CD4-positive, alpha-beta T cell treated with Interleukin-1 beta for 1 hour (primary cell): ENCODE measurements at regions not wholly inside any gene's neighbourhood (a gene's known extent, or its start where the extent isn't known, plus 50 kb on each side); places are given as distances from the start of the nearest gene placed in this dataset.

ENCODE experiments used
- DNase-seq, 2 donors: peaks; one replicate each; pipeline ENCODE4 v3.0.0-alpha.2; 2020 to 2022

DNA sequence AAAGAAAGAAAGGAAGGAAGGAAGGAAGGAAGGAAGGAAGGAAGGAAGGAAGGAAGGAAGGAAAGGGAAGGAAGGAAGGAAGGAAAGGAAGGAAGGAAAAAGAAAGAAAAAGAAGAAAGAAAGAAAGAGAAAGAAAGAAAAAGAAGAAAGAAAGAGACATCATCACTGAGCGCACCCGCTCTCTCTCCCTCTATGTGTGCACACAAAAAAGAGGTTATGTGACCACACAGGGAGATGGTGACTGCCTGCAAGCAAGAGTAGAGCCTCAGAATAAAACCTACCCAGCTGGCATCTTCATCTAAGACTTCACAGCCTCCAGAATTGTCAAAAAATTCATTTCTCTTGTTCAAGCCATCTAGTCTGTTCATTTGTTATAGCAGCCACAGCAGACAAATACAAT, 1307.4 kb upstream of the ACVR2A start:
- DNase-seq, result no peak

DNA sequence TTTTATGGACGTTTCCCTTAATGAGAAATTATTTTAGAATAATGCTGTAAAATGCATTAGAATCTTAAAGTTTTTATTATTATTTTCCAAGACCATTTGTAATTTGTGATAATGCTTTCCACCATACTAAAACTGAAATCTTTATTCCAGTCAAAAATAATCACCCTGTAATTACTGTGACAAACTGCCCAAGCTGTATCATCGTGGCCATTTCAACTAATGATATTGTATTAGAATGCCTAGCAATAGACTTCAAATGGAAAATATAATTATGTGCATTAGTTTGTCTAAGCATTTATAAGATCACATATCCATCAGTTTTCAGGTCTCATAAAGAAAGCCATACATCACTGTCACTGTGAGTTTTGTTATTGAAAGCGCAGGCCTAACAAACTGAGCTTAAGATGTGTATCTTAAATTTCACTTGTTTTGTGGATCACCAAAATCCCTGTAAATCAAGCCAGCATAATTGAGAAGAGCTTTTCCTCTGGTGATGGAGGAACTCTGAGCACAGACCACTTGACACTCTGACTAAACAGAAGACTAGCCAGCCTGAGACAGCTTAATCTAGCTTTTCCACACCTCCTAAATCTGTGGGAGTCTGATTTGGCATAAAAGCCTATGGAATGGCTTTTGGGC, 1312.2 kb upstream of the ACVR2A start:
- no peak for DNase-seq

DNA sequence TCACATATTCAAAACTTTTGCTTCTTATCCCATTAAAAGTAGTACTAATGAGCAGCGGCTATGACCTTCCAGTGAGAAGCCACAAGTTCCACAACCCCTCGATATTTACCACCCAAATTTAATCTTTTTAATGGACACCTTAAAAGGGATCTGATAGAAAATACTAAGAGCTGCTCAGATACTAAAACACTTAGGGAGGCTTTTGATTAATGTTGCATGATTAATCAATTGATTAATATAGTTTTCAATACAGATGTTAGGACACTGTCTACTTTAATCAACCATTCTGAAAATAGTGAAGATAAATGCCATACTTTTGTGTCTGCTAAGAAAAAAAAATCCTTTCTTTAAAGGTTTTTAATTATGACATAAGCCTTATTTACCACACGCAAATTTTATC, 1312.8 kb upstream of the ACVR2A start:
- DNase-seq, result no peak

DNA sequence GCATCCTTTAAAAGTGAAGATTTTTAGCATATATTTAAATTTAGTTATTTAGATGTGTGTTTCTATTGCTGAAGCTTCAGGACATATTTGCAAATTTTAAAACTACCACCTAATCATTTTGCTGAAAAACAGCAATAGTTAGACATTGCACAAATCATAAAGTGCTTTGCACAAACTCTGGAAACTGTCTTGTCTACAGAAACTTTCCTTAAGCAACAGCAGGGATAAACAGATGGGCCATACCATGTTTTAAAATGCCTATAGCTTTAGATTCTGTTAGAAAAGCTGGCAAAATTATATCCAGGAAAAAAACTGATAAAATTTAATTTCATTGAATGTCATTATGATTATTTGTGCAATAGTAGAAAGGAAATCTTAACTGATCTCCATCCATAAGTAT, 1313.9 kb upstream of the ACVR2A start:
- DNase-seq, result no peak

DNA sequence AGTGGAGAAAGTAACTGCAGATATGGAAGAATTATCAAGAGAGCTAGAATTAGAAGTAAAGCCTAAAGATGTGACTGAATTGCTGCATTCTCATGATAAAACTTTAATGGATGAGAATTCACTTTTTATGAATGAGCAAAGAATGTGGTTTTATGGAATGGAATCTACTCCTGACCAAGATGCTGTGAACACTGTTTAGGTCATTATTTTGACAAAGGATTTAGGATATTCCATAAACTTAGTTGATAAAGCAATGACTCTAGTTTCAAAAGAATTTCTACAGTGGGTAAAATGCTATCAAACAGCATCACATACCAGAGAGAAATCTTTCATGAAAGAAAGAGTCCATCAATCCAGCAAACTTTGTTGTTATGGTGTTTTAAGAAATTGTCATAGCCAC, 1317.7 kb upstream of the ACVR2A start:
- DNase-seq, result no peak

DNA sequence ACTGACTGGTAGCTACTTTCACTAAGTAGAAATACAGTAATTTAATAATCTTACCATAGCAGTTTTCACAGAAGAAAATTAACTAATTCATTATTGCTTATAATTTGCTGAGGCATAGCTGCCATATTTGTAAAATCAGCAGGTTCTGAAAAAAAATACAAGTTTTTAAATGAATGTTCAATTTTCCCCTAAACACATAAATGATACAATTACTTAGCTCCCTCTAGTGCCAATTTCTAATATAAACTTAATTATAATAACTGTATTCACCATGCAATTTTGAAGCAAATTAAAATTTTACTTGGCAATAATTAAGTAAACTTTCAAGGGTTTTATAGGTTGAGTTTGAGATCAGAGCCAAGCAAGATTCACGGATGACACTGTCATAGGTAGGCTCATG, 1321.6 kb upstream of the ACVR2A start:
- no peak for DNase-seq

DNA sequence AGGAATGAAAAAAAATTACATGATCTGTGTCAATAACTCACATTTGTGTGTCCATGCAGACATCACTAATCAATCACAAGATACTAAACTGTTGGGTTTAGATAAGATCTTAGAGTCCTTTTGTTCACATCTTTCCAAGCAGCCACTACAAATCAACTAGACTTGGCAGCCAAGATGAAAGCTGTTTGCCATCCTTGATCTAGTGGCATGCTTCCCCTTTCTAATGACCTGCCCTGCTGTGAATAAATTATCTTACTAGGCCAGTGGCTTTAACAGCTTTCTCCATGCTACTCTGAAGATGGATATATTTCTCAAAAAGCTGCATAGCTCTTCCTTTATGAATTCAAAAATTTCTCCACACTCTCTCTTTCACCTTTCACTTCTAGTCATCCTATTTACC, 1338.0 kb upstream of the ACVR2A start:
- DNase-seq, result no peak

DNA sequence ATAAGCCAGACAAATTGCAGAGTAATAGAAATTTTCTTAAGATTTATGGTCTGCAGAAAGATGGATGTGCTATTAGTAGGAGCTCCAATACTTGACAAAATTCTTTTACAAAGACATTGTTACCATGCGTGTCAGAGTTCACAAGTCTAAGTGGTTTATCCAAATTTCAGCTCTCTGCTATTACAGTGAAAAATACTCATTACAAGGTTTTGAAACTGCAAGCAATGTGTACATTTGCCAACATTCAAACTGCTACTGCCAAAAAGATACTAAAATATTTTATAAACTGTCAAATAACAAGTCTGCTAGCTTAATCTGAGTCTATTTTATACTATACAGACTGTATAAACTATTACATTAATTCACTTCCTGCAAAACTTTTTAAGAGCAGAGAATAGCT, 1341.5 kb upstream of the ACVR2A start:
- DNase-seq, result no peak

DNA sequence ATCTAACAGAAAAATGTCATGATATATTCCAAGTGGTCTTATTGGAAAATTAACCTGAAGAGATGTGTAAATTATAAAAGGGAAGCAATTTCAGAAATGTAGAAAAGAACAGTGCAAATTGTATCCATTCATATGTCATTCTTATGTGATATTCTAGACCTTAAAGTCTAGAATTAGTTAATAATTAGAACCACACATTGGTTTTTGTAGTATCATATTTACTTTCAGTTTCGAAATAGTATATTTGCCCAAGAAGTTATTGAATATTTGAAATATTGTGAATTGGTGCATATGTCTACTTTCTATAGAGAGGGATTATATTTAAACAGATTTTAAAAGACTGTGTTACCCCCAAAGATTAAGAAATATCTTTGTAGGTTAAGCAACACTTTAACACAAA, 1348.6 kb upstream of the ACVR2A start:
- DNase-seq, result no peak

DNA sequence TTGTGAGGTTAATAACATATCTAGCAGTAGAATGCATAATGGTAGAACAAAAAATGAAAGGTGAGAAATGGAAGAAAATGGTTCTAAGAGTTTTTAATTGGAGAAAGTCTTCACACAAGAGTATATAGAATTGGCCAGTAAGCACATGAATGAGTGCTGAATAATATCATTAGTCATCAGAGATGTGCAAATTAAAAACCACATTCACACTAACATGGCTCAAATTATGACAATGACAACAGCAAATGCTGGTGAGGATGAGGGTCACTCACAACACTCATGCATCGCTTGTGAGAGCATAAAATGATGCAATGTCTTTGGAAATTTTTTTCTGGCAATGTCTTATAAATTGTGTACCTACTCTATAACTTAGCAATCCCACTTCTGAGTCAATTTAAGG, 1355.4 kb upstream of the ACVR2A start:
- no peak for DNase-seq

DNA sequence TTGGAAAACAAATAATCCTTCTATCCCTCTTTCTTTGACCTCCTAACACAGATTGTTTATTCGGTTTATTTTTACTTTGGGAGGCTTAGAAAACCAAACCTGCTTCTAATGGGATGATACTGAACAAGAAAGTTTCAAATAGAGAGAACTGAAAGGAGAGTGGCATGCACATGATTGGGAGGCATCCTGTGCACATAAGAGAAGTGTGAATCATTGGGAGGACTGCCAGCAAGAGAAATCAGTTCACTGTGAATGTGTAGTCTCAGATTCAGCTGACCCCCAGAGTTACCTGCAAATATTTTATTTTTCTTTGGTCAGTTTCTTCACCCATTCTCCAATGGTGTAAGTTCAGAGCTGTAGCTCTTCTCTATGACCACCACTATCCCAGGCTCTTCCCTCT, 1363.2 kb upstream of the ACVR2A start:
- no peak for DNase-seq

DNA sequence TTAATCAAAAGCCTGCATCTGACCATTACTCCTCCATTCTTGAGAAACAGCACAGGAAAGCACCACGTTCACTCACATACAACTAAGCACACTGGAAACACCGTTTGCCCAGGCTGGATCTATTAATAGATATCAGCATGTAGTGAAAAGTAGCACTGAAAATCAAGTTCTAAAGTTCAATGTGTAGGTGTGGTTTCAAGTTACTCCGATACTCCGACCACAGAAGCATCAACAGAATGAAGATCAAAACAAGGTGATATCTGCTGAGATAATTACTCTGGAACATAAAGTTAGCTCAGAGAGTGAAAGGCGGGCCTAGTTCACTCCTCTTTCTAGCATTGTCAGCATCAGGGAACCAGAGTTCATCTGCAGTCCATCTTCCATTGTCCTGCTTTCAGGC, 1367.4 kb upstream of the ACVR2A start:
- no peak for DNase-seq

DNA sequence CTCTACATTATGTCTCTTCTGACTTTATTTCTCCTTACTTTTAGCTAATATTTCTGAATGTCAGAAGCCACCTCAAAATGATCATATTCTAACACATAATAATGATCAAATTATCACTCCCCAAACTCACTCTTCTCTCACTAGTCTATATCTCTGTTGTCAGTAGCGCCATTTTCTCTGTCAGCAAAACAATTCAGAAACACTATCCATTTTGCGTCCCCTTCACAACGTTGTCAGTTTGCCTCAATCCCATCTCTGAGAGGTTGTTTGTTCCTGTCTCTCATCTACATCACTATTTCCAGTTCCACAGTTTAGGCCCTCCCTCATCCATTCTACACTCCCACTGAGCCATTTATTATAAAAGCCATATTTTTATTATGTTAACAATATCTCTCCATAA, 1376.3 kb upstream of the ACVR2A start:
- DNase-seq, result no peak

DNA sequence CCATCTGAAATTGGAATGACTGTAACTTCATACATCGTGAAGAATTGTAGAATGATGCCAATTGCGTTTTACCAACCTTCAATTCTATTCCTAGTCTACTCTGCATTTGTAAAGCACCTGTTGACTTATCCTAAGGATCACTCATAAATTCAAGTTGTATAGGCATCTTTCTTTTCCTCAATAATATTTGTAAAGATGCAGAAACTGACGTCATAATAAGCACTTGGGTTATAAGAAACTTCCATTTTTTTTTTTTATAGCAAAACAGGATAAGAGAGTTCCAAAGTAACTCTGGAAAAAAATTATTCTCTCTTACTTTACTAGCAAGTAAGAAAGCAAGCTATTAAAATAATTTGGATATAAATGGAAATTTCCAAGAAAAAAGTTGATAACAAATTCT, 1377.4 kb upstream of the ACVR2A start:
- DNase-seq, result no peak

DNA sequence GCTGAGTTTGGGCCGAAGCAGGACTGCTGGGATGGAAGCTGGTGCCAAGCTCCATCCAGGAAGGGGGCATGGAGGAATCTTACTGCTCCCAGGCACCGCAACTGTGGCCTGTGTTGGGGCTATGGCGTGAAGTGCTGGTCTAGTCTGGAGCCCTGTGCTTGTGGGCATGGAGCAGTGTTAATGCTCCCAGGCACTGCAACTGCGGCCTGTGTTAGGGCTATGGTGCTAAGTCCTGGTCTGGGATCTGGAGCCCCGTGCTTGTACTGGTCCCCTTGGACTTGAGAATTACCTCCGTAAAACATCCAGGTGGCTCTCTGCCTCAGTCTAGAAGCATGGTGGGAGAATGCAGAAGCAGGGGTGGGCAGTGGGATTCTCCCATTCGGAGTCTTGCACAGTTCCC, 1379.4 kb upstream of the ACVR2A start:
- DNase-seq, result no peak

DNA sequence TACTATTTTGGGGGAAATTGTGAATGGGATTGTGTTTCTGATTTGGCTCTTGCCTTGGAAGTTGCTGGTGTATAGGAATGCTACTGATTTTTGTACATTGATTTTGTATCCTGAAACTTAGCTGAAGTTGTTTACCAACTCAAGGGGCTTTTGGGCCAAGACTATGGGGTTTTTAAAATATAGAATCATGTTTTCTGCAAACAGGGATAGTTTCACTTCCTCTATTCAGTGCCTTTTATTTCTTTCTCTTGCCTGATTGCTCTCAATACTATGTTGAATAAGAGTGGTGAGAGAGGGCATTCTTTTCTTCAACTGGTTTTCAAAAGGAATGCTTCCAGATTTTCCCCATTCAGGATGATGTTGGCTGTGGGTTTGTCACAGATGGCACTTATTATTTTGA, 1383.8 kb upstream of the ACVR2A start:
- DNase-seq, result no peak

DNA sequence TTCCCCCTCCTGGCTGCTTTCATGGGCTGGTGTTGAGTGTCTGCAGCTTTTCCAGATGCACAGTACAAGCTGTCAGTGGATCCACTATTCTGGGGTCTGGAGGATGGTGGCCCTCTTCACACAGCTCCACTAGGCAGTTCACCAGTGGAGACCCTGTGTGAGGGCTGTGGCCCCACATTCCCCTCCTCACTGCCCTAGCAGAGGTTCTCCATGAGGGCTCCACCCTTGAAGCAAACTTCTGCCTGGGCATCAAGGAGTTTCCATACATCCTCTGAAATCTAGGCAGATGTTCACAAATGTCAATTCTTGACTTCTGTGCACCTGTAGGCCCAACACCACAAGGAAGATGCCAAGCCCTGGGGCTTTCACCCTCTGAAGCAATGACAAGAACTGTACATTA, 1386.2 kb upstream of the ACVR2A start:
- DNase-seq, result no peak

DNA sequence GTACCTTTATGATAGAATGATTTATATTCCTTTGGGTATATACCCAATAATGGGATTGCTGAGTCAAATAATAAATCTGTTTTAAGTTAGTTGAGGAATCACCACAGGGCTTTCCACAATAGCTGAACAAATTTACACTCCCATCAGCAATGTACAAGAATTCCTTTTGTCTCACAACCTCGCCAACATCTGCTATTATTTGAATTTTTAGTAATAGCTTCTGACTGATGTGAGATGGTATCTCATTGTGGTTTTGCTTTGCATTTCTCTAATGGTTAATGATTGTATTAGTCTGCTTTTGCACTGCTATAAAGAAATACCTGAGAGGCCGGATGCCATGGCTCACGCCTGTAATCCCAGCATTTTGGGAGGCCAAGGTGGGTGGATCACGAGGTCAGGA, 1387.6 kb upstream of the ACVR2A start:
- no peak for DNase-seq

DNA sequence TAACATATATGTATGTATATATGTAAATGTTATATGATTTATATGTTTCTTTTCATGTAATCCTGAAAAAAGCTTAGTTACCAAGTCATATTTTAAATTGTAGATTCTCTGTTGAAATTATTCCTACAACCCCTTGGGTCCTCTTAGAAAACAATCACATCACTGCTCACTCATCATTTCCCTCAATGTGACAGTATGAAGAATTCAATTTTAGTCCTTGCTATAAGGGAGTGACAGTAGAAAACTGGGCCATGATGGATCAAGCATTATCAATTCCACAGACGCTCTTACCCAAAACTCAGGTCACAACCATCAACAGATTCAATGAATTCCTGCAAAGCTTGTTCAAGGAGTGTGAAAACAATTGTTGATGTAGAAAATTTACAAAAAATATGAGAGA, 1389.5 kb upstream of the ACVR2A start:
- DNase-seq, result no peak

DNA sequence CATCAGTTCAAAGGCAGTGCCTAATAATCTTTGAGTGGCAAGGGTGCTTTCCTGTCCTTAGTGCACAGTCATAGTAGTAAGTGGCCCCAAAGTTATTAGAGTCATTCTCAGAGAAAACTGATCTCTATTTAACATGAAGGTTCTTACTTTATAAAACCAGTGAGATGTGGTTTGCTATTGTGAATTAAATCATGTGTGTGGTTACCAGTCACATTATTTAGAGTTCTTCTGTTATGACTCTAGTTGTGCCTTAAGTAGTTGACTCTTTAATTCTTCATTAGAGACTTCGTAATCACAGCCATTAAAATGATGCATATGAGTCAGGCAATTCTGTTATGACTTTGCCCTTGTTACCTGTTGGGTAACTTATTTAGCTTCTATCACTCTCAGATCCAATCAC, 1392.9 kb upstream of the ACVR2A start:
- no peak for DNase-seq

DNA sequence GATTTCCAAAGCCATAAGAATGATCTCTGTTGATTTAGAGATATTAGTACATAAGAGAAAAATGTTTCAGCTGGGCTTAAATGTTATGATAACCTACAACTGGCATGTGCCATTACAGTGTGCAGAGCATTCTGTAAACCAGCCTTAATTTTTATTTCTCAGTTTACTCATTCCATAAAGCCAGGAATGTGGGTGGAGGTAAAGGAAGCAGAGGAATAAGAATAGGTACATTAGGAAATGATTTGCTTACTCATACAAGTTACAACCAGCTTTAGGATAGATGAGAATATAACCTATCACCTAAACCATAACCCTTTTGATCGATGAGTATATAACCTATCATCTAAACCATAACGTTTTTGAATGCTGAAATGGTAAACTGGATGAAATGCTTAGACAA, 1394.7 kb upstream of the ACVR2A start:
- DNase-seq, result no peak

DNA sequence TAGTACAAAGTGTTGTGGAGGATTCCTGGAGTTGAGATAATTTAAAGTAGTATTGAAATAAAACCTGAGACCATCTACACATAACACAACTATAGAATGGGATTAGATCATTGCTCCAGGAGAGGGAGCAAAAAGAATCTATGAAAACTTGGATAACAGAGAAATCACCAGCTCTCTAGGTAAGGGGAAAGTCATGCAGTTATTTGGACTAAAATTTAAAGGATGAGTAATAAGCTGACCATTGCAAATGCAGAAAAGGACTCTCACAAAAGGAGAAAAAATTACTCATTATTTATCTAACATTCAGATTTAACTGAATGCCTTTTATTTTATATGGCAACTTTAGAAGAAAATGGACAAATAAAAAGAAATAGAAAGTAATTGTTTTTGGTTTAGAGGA, 1399.8 kb upstream of the ACVR2A start:
- DNase-seq, result no peak

DNA sequence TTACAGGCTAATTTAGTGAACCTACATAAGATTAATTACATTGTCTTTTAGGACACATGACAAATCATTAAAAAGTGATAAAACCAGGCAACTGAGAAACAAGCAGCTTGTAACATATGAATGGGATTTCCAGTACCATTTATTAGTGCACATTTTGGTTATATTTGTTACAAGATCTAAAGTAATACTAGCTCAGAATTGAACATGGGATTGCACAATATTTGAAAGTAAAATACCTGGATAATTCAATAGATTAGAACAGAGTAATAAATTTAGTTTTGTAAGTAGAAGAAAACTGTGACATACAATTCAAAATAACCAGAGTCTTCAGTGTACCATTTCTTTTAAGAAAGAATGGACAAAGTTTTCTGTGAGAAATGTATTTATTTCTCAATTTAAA, 1400.7 kb upstream of the ACVR2A start:
- DNase-seq, result no peak

DNA sequence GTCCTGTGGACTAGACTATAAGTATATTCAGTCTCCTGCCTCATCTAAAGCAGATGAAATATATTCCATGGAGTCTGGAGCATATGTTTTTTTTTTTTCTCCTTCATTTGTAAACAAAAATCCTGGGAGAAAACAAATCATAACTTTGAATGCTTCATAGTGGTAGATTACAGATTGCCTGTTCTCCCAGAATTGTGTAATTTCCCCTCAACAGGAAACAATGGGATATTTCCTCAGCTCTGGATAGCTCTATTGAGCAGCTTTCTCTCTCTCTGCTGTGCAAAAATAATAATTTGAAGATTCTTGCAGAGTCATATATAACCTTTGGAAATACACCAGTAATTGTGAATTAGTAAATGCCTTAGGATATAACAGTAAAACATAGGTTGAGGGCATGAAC, 1406.6 kb upstream of the ACVR2A start:
- no peak for DNase-seq

DNA sequence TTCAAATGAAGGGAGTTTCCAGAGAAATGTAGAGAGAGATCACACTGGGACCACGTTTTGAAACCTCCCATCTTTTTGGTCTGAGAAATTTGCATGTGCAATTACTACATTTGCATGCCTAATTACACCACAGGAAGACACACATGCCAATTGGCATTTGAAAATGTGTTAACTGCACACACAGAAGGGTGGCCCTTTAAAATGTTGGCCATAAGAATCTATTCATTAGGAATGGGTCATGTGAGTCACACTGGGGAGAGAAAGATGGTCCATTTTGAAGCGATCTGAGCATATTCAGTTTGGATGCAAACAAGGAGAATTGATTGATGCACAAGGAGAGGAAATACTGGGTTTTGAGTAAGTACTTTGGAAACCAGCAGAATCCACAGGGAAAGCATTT, 1407.1 kb upstream of the ACVR2A start:
- DNase-seq, result no peak
